IPS-NIHi7 (cell line): ENCODE measurements at regions not wholly inside any gene's neighbourhood (a gene's known extent, or its start where the extent isn't known, plus 50 kb on each side); places are given as distances from the start of the nearest gene placed in this dataset.

Experiments used
- DNase-seq: peaks from one replicate; pipeline ENCODE4 v3.0.0; 2012; ENCODE audit warnings: mixed read lengths; ENCODE audit errors: extremely low spot score

DNA sequence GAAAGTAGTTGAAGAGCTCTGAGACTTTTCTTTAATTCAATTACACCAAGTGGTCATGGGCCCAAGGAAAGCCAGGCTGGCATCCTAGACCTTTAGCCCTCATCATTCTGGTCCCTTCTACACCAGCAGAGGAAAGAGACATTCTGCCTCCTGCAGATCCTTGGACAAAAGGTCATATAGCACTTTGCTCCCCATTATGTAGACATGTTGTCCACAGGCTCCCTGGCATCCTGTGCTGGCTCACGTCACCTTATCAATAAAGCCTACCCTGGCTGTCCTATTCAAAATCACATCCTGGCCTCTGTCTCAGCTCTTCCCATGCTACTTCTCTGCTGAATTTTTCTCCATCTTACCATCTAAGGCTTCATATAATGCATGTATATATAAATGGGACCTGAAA, 61.6 kb upstream of the MAF start:
- no peak for DNase-seq

DNA sequence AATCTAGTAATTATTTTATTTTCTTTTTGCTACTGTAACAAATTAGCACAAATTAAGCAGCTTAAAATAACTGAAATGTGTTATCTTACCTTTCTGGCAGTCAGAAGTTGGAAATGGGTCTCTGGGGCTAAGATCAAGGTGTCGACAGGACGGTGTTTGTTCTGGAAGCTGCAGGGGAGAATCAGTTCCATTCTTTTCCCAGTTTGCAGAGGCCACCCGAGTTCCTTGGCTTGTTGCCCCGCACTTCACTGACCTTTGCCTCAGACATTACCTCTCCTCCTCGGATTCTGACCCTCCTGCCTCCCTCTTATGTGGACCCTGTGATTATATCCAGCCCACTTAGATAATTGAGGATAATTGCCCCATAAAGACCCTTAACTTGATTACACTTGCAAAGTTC, 61.0 kb upstream of the MAF start:
- DNase-seq, result no peak

GRCh38 chr16:79659344-79659743, 58.8 kb upstream of the MAF start:
- DNase-seq, result no peak

GRCh38 chr16:79658301-79659033, 57.9 kb upstream of the MAF start:
- no peak for DNase-seq

GRCh38 chr16:79656553-79657115, 56.1 kb upstream of the MAF start:
- DNase-seq, result no peak

DNA sequence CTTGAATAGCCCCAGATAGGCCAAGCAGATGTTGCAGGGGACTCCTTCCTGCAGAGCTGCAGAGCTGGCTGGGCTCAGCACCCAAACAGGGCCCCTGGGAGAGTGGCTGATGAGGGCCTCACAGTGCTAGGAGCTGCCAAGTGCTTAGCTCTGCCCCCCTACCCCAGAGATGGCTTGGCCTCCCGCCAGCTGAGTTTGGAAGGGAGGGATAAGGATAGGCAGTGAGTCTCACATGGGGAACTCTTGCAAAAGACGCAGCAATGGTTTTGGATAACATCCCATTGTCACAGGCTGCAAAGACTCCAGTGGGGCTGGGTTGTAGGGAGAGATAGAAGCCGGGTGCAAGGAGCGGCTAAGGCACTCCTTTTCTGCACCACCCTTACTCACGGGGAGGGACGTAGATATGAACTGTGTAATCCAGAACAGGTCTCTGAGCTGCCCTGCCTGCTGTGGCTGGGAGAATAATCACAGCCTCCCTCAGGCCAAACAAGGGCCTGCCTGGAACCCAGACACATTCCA, 52.9 kb upstream of the MAF start:
- no peak for DNase-seq

- DNase-seq, result no peak
Observed at GRCh38 chr16:79651363-79651762, 50.8 kb upstream of the MAF start.
